Fibroblast of upper back skin (primary cell): ENCODE measurements at regions not wholly inside any gene's neighbourhood (a gene's known extent, or its start where the extent isn't known, plus 50 kb on each side); places are given as distances from the start of the nearest gene placed in this dataset.

Experiments
- DNase-seq: peaks from one replicate; pipeline ENCODE4 v3.0.0-alpha.2; 2013

DNA sequence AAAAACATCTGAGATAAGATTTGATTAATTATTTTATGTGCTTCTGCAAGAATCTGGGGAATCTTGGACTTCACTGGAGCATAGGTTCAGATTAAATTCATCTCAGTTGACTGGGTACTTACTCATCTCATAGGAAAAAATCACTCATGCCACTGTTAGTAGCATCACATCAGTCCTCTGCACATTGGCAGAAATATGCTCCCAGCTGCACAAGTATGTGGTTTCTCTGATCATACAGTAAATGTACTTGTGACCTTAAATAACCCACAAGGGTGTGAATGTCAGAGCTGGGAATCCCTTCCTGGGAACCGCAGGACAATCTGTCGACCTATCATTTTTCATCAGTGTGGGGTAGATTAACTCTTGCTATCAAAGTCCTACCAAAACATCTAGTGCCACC lies 203.7 kb upstream of the SLC24A2 start:
- peak; percentile 74 for DNase-seq

DNA sequence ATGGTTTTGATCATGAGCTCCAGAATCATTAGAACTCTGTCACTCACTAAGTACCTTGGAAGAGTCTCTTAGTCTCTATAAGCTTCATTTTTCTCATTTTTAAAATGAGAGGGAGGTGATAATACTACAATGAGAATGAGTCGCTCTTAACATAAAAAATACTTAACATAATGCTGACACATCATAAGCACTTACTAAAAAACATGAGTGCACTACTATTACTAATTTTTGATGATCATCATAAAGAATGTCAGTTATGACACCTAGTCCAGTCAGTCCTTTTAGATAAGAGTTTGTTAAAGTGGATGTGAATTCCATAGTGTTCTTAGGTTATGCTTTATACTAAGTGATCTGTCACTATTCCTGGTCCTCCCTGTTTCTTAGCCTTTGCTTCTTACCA lies 200.4 kb upstream of the SLC24A2 start:
- DNase-seq = no peak

DNA sequence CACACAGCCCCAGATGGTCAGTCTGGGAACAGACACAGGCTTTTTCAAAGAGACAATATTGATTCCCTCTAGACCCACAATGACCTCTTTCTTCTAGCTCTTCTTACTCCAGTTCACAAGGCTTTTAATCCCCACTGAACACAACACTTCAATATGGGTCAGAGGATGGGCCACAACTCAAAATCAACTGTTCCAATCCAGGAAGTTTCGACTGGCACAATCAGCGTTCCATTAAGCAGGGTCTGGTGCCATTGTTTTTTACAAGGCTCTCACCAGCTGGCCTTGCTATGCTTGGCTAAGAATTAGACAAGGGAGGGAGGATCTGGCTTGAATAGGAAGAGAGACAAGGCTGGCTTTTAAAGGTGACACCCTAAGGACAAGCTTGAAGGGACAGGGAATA lies 199.4 kb upstream of the SLC24A2 start:
- DNase-seq = no peak

DNA sequence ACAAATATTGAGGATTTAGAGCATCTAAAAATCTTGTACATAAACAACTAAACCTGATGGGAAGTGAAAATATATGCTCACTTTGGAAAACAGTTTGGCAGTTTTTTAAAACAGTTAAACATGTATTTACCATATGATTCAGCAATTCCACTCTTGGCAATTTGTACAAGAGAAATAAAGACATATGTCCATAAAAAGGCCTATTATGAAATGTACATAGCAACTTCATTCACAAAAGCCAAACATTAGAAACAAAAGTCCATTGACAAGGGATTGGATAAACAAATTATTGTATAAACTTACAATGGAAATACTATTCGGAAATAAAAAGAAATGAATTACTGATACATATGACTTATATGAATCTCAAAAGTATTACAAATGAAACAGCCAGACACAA lies 196.2 kb upstream of the SLC24A2 start:
- DNase-seq = no peak

DNA sequence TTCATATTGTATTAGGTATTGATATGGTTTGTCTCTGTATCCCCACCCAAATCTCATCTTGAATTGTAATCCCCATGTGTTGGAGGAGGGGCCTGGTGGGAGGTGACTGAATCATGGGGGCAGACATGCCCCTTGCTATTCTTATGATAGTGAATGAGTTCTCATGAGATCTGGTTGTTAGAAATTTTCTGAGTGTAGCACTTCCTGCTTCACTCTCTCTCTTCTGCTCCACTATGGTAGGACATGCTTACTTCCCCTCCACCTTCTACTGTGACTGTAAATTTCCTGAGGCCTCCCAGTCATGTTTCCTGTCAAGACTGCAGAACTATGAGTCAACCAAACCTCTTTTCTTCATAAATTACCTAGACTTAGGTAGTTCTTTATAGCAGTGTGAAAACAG lies 187.4 kb upstream of the SLC24A2 start:
- no peak for DNase-seq

DNA sequence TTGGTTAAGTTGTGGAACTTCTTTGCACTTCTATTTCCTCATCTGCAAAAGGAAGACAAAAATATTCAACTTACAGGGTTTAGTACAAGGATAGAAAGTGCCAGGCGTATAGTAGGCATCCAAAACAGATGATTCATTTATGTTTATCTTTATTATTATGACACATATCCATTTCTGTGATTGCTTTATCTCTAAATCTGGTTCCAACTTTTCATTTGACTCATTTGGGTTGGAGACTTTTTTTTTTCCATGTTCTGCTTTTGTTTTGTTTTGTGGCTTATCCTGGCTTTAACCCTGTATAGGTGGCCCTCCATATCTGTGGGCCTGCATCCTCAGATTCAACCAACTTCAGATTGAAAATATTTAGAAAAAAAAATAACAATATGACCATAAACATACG lies 186.7 kb upstream of the SLC24A2 start:
- no peak for DNase-seq

DNA sequence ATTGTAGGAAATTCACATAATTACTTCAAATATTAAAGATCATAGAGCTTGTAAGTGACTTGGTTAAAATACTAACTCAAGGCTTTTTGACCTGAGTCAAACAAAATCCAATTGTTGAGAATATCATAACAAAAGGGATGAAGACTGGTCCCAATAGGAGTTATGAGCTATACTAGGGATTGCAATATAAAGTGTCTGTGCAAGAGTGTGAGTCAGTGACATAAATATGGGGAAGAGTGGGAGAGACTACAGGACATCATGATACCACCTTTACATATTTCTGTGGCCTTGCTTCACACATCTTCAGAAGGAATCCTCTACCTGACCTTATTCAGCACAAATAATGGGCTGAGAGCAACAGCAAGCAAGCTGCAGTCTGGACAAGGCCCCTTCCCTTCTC lies 180.9 kb upstream of the SLC24A2 start:
- peak; percentile 36 for DNase-seq

DNA sequence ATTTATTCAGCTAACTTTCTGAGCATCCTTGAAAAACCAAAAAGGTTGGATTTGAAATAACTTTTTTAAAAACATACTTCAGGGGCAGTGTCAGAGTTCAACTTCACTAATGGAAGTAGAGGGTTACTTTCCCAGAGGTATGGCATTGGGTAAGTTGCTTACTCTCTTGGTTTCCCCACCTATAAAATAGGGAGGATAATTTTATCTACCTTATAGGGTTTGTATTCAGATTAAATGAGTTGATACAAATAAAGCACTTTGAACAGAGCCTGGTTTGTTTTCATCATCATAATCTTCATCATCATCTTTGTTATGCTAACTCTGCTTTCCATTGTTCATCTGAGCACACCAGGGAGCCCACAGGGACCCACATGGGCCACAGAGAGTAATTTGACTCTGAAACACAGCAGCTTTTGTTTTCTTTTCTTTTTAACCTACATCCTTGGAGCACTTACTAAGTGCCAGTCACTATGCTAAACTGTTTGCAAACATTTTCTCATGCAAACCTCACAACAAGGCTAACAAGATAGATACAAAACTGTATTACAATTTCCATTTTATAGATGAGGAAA lies 179.1 kb upstream of the SLC24A2 start:
- DNase-seq = no peak

DNA sequence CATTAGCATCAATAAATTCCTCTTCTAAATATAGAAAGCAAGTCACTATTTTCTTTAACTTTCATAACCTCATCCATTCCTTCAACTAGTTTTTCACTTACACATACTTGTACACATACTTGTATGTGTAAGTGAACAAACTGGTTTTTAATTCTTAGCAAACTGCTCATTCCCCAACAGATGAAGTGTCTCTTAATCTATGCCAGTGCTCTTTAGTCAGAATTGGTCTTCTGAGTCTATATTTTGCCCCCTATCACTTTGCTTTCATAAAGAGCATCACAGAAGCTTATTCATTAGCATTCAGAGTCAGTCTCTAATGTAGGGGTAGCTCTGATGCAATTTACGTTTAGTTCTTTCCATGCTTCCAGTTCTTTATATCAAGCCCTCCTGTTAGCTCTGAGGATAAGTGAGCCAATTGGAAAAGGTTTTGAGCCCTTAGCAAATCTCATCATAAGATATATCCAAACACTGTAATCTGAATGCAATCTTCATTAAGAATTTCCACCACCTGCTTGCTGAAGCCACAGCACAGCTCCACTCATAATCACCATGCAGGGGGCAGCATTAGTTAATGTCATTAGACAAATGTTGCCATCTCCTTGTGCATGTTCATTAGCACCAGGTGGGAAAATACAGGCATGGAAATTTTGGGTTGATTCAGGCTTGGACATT lies 178.5 kb upstream of the SLC24A2 start:
- DNase-seq = no peak

DNA sequence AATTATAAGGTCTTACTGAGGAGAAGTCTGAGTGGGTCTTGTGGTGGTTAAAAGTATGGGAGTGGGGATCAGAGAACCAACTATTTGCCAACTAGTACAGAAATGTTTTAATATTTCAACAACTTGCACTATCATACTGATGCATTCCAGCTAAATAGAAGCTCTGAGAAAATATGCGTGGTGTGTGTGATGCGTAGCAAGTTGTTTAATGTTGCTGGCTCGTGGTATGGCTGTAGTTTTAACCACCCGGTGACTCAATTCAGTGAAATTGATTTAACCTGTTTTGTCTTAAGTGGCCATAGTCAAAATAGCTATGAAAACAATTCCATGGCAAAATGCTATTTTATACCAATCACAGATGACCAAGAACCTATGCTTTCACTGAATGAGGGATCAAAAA lies 176.5 kb upstream of the SLC24A2 start:
- peak; percentile 61 for DNase-seq

DNA sequence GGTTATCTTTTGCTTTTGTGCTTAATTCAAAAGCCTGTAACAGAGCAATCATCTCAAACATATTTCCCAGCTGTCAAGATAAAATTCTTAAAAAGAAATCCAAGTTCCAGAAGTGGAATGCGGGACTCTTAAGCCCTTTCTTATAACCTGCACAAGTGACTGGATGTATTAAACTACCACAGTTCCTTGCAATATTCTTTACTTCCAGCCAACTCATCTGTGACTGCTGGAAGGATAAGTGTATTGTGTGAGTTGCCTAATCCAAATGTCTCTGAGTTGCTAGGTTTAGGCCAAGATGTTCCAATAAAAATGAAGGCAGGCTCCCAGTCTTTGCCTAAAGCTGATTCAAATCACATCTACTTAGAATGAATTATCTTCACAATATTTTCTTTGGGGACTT lies 159.2 kb upstream of the SLC24A2 start:
- no peak for DNase-seq

DNA sequence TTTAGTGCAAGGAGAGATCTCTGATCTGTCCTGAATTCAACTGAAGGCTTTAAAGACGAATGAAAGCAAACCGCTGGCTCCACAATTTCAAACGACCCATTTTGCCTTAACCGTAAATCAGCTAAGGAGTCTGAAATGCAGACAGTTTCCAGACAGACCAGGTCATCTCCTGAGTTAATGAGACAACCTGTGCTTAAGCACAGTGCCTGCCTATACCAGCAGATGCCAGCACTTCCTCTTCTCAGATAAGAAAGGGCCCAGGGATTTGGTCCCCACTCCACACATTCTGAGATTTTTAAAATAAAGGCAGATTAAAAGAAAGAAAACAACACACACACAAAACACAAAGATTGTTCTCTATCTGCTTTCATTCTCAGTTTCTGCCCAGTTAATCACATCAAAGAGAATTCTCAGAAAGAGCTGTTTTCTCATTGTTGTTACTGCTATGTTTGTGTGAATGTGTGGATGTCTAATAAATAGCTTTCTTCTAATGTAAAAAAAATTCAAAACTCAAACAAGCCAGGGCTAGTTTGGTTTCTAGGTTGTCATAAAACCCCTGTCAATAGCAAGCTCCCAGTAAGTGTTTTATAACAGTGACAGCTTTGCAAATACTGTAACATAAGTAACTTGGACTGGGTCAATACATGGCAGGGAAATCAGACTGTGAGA lies 157.7 kb upstream of the SLC24A2 start:
- no peak for DNase-seq

DNA sequence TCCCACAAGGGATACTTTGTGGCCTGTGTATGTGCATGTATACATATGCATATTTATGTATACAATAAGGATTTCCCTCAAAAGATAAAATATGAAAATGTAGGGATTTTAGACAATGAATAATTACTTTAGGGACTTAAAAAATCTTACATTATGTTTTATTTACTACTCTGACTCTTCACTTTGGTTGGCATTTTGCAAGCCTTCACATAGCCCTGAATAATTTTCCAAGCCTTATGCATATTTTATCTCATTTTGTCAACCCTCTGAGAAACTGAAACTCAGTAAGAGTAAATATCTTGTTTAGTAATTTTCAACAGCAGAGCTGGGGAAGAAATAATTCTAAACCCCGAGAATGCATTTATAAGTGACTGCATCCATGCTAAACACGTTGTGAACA lies 153.0 kb upstream of the SLC24A2 start:
- no peak for DNase-seq

DNA sequence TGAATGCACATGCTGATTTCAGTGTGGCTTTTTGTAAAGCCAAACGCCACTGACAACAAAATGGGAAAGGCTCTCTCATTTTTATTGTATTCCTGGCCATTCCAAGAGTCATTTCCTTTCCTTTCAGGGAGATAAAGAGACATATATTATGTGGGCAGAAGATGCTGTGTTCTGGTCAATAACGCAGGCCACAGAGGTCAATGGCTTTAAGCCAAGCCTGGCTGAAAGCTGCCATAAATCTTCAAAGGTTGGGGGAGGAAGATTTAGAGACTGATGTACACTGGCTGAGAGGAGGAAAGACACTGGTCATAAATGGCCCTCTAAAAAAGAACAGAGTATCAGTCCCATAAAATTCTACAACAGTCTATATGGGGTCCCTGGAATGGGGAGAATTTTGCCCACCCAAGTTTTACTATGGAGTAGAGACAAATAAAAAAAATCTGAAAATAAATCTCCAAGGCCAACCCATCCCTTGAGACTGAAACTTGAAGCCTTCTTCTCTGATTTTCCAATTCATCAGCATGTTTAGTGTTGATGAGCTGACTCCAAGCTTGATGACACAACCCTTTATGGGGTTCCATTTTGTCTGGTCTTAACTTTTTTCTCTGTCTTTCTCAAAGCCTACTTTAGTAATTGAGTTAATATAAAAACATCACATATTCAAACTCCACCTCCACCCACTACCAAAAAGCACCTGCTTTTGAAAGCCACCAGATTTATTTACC lies 152.1 kb upstream of the SLC24A2 start:
- DNase-seq = no peak

DNA sequence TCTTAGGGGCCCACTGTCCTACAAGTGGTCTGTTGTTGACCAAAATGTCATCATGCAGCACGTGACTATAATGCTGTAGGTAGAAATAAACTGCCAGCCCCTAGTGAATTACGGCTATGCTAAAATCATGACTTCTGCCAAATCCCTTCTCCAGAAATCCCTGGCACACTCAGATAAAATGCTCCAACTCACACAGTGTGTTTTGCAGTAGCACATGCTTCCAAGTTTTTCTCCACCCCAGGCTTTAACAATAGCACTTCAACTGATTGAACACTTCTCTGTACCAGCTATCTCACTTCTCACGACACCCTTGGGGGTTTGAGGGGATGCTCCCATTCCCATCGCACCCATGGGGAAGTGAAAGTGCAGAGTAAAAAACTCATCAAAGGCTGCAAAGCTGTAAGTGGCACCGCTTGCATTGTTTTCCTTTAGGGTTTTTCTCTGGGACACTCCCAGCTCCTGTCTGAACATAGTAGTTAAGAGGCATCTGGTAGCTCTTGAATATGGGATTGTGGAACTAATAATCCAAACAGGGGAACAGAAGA lies 151.0 kb upstream of the SLC24A2 start:
- no peak for DNase-seq

DNA sequence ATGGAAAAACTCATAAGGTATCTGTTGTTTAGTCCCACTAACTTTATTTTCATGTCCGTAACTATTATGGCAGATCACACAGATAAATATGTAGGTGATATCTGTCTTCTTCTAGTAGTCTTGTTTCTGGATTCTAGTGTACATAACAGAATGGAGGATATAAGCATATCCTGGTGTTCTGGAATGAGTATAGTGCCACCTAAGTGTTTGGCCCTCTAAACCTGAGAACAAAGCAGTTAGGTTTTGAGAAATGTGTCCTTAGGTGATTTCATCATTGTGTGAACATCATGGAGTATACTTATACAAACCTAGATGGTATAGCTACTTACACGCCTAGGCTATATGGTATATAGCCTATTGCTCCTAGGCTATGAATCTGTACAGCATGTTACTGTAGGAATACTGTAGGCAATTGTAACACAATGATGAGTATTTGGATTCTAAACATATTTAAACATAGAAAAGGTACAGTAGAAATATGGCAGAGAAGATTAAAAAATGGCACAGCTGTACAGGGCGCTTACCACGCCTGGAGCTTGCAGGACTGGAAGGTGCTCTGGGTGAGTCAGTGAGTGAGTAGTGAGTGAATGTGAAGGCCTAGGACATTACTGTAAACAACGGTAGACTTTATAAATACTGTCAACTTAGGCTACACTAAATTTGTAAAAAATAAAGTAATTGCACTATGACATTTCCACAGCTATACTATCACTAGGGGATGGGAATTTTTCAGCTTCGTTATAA lies 150.3 kb upstream of the SLC24A2 start:
- DNase-seq = no peak

DNA sequence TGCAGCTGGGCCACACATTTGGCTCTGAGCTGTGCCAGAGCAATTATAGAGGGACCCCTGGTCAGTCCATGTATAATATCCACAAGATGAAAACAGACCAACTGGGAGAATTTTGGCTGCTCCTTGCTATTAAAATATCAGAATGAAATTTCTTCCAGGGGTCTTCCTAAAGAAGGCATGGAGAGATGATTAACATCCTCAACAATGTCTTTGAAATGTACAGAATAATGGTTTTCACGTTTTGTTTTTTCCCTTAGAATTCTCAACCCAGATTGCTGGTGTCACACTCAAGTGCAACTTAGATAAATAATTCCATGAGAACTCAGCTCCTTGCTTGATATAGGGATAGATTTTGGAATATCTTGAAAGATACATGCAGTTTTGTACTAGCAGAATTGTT lies 148.3 kb upstream of the SLC24A2 start:
- DNase-seq = no peak

DNA sequence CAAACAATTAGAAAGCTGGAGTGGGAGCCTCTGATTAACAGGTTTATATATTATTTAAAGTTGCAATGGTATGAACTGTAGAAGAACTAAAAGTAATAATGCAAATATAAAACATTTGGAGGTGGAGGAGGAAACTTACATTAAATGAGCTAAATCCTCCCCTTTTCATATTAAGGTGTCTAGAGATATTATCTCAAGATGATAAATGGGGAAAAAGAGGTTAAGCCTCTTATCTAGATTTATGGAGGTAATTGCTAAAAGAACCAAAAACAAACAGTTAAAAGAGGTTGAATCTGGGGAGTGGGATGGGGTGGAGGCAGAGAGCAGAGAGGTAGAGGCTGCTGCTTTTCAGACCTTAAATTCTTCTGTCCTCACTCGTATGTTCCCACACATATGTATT lies 147.8 kb upstream of the SLC24A2 start:
- DNase-seq = no peak

DNA sequence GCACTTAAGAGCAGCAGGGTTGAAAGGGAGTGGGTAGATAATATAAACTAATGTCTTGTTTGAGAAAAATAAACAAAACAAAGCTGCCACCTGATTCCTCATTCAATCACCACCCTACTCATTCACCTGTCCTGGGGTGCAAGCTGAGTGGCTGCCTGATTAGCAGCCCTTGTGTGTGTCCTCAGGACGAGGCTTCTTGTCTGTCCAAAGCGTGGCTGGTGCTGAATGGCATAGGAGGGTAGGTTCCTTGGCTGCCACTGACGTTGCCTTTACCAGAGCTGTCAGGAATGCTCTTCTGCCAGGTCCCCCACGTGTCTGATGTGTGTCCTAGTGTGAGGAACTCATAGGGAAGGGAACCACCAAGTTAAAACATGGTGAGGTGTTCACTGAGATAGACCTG lies 146.6 kb upstream of the SLC24A2 start:
- DNase-seq = no peak

DNA sequence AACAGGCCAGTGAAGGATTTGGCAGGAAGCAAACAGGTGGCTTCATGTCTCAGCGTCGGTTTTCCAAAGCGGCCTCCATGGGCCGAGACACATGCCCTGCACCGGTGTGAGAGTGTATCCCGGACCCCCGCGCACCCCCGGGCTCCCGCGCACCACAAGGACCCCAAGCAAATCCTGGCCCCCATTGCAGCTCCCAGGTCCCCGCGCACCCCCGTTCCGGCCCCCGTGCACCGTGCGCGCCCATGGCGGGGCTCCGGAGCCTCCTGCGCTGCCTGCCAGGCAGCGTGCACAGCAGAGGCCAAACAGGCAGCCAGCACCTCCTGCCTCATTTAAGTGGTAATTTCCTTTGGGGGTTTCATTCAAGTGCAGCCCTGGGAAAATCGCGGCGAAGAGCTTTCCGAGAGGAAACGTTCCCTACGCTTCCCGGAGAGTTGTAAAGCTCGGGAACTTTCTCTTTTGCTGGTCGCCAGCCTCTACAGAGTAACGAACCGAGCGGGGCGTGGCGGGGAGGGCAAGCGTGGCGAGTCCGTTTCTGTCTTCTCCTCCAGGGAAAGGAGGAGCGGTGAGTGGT lies 145.5 kb upstream of the SLC24A2 start:
- DNase-seq = peak; percentile 29

DNA sequence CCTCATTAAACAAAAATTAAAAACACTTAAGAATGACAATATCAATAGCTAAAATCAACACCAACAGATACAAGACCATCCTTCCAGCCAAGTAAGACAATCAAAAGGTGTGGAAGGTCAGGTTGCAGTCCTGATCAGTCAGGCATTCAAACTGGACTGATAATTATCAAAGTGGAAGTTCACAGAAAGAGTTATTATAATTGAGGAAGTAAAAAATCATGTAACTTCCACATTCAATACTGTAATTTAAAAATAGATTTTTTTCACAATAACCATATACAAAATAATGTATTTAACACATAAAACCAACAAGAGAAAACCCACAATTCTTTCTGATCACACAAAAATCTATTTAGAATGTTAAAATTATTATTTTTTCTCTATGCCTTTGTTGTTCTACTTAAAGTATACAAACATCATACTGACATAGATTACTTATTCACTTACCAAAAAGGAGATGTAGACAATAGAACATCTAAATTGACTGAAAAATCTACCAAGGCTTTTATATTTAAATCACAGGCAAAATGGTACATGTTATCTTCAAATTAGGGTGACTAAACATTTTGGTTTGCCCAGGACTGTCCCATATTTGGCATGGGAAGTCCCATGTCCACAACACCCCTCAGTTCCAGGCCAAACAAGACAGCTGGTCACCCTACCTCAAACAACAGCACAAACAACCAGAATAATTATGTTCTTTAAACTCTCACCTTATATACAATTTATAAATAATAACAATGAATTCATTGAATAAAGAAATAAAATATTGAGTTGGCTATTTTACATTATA lies 142.5 kb upstream of the SLC24A2 start:
- DNase-seq = no peak

DNA sequence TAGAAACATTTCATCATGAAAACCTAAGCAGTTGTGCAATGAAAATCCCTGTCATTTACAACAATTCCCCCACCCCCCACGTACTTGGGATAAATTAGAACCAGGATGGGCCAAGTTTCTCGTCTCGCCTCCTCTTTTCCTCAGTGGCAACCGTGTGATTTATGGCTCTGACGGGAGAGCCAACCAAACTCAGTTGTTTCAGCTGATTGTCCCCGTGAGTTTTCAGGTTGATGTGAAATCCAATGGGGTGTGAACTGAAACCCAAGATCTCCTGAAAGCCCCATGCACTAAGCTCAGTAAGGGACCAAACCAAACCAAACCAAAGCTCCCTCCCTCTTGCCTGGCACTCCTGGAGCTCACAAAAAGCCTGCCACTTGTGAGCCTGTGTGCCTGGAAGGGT lies 138.7 kb upstream of the SLC24A2 start:
- DNase-seq = no peak
